Calu3 (cell line): ENCODE measurements at regions not wholly inside any gene's neighbourhood (a gene's known extent, or its start where the extent isn't known, plus 50 kb on each side); places are given as distances from the start of the nearest gene placed in this dataset.

Experiments used
- BruUV-seq: library from RNA; stranded (reverse); fragments of 400-500 nt; replicated peaks from 2 replicates; lab custom pipeline; 2021; lab: Mats Ljungman, UMichigan
- CTCF ChIA-PET: fragments of 300-600 bp; sonication (Branson Sonifier 250); formaldehyde crosslinking; loops from one replicate; lab custom pipeline; 2022; ENCODE audit warnings: antibody characterized with exemption; lab: Charles Lee
- DNase-seq: peaks from one replicate; pipeline ENCODE4 v3.0.0; 2022
- H3K27ac Mint-ChIP-seq: one replicate; pipeline ENCODE4 v1.8.0; 2022; ENCODE audit warnings: mixed read lengths; ENCODE audit not compliant: unreplicated experiment
- H3K27me3 Mint-ChIP-seq: one replicate; pipeline ENCODE4 v1.8.0; 2022; ENCODE audit warnings: mixed read lengths; ENCODE audit not compliant: unreplicated experiment
- H3K36me3 Mint-ChIP-seq: one replicate; pipeline ENCODE4 v1.8.0; 2022; ENCODE audit warnings: mild to moderate bottlenecking, moderate library complexity, mixed read lengths; ENCODE audit not compliant: insufficient read depth, unreplicated experiment
- H3K4me1 Mint-ChIP-seq: one replicate; pipeline ENCODE4 v1.8.0; 2022; ENCODE audit warnings: mild to moderate bottlenecking, low read depth, mixed read lengths; ENCODE audit not compliant: unreplicated experiment
- H3K4me3 Mint-ChIP-seq: one replicate; pipeline ENCODE4 v1.8.0; 2022; ENCODE audit warnings: mild to moderate bottlenecking, low read depth, moderate library complexity, mixed read lengths; ENCODE audit not compliant: unreplicated experiment
- H3K9me3 Mint-ChIP-seq: one replicate; pipeline ENCODE4 v1.8.0; 2022; ENCODE audit warnings: low read depth, mixed read lengths; ENCODE audit not compliant: unreplicated experiment
- CTCF ChIP-seq: fragments of 200-600 bp; IDR thresholded peaks from one replicate; pipeline ENCODE4 v1.8.0; 2022; ENCODE audit warnings: antibody characterized with exemption; ENCODE audit not compliant: unreplicated experiment
- intact Hi-C: fragments of 100-400 bp; cut with micrococcal nuclease; formaldehyde crosslinking; loops from one replicate; pipeline ENCODE4 v1.10.0; 2022; ENCODE audit not compliant: unreplicated experiment

DNA sequence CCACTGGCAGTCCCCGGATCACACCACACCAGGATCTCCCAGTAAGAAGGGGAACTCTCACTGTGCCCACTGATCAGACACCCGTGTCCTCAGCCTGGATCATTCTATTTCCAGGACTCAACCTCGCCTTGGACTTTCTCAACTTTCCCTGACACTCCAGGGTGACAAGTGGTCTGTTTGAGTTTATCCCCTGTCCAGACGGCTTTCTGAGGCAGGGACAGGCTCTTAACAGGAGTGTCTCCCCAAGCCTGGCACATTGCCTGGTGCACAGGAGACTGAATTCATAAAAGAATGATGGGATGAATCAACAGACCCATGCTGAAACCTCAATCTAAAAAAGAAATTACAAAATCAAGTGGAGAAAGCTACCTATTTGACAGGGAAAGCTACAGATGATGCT is 606.6 kb downstream of the EFNB2 start:
- intact Hi-C loops = no loop called here

GRCh38 chr13:105928048-105928447 is 607.4 kb downstream of the EFNB2 start:
- BruUV-seq = no TSS peak
- no peaks in the 10 kb centered on the region for H3K36me3 Mint-ChIP-seq
- DNase-seq = no peak
- no peaks in the 10 kb centered on the region for H3K9me3 Mint-ChIP-seq
- no peak overlapping the region for H3K4me3 Mint-ChIP-seq
- H3K27me3 Mint-ChIP-seq = no peaks in the 10 kb centered on the region
- no peak for TF ChIP-seq CTCF
- CTCF ChIA-PET = no interaction called here
- H3K27ac Mint-ChIP-seq = no peak overlapping the region
- intact Hi-C loops = no loop called here
- no peaks in the 10 kb centered on the region for H3K4me1 Mint-ChIP-seq

More for the DNA sequence above, 606.6 kb downstream of the EFNB2 start:
- no peak for DNase-seq
- TF ChIP-seq CTCF = no peak
- Mint-ChIP-seq H3K4me3 (no peak overlapping the region), H3K4me1 (no peaks in the 10 kb centered on the region), H3K27me3 (no peaks in the 10 kb centered on the region), H3K9me3 (peaks cover 3% of the 10 kb centered on the region), H3K36me3 (no peaks in the 10 kb centered on the region), H3K27ac (no peak overlapping the region)
- CTCF ChIA-PET = no interaction called here
- no TSS peak for BruUV-seq

DNA sequence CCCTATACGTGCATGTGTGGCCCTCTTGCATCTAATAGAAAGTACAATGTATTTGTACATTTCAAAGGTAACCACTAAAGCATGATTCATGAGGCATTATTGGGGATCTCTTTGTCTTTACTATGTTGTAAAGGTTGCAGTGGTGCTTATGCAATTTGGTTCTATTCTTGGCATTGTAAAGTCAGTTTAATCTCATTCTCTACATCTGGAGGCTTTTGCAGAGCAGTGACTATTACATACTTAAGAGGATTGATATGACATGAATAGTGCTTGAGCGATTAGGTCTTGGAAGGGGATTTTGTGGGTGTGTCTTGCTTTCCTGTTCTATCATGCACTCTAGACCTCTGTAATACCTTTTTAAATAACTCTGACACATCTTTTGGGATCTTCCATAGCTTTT is 610.0 kb downstream of the EFNB2 start:
- Mint-ChIP-seq H3K9me3 (no peaks in the 10 kb centered on the region), H3K4me3 (no peak overlapping the region), H3K27me3 (no peaks in the 10 kb centered on the region), H3K4me1 (peaks cover 6% of the 10 kb centered on the region), H3K27ac (no peak overlapping the region), H3K36me3 (peaks cover 6% of the 10 kb centered on the region)
- no peak for TF ChIP-seq CTCF
- CTCF ChIA-PET = no interaction called here
- no peak for DNase-seq
- BruUV-seq = no TSS peak
- intact Hi-C loops = no loop called here

- intact Hi-C loops = loop anchor here (5.0 kb wide), 1 partner anchor 61 kb away; no protein-coding TSS in a partner anchor
- CTCF ChIA-PET = interaction anchor here (0.6 kb wide), 1 partner anchor 1041 kb away, joined by 3 read pairs; no protein-coding TSS in a partner anchor
- Mint-ChIP-seq H3K27me3 (no peaks in the 10 kb centered on the region), H3K27ac (no peak overlapping the region), H3K4me3 (no peak overlapping the region), H3K36me3 (peaks cover 14% of the 10 kb centered on the region), H3K4me1 (peaks cover 9% of the 10 kb centered on the region), H3K9me3 (peaks cover 3% of the 10 kb centered on the region)
- no peak for DNase-seq
- no TSS peak for BruUV-seq
- TF ChIP-seq CTCF = no peak
These were observed 613.8 kb downstream of the EFNB2 start for GRCh38 chr13:105921711-105922110.
